ENCODE measurements at regions not wholly inside any gene's neighbourhood (a gene's known extent, or its start where the extent isn't known, plus 50 kb on each side); places are given as distances from the start of the nearest gene placed in this dataset.

DNA sequence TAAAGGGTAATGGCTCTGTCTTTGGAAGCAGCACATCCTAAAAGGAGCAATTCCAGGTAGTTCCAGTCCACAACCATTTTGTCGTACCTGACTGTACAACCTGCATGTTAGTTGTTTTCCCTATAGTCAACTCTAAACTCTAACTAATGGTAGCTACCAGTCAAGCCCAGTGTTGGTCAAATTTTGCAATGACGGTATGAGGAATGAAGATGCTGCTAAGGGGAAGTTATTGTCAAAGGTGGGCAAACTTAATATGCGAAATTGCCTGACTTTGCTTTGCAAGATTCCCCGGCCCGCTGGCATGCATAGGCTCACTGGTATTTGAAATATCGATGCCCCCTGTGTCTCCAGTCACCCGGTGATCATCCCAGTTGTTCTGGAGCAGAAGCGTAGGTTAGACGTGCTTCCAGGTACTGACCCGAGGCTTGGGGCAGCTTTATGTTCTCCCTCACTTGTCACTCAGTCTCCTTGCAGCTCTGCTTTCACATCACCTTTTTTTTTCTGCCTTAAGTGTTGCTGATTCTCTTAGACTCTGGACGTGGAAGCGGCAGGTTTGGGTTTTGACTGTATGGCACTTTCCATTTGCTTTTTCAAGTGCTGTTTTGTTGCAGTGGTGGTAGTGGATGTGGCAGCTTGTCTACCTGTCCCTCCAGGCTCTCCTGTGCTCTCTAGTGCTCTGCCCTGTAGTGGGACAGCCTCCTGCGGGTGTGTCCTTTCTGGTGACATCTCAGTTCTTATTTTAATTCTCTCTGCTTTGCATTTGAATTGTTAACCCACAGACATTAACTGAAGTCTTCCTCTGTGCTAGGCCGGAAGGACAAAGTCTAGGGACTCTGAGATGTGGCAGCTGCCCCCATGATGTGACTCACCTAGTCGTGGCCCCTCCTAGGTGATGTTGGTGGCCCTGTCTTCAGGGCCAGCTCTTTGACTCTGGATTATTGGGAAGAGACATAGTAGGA is 95.8 kb upstream of the UMPS start:
- intact Hi-C loops (cut with micrococcal nuclease): no loop called here
- Histone ChIP-seq H2AFZ (ENCODE audit: insufficient read depth, low read depth, low read length, poor library complexity, severe bottlenecking) (no peak overlapping the region), H3K9me3 (replicated peaks in 1 of 2; ENCODE audit: control insufficient read depth in 1 of 2, insufficient read depth in 1 of 2, low read length in 2 of 2) (no peaks in the 10 kb centered on the region), H3K4me3 (replicated peaks in 1 of 3; ENCODE audit: low read depth in 2 of 3, low read length in 3 of 3) (no peak overlapping the region), H3K36me3 (replicated peaks in 1 of 2; ENCODE audit: control insufficient read depth in 1 of 2, insufficient read depth in 2 of 2, low read length in 2 of 2) (no peaks in the 10 kb centered on the region), H3K27ac (ENCODE audit: low read depth in 1 of 2, low read length in 2 of 2) (no peak overlapping the region), H3K4me1 (ENCODE audit: control insufficient read depth in 1 of 2, insufficient read depth in 2 of 2, low read length in 2 of 2) (no peaks in the 10 kb centered on the region), H3K4me2 (replicated peaks; ENCODE audit: extremely low read depth, low read length, poor library complexity, severe bottlenecking) (no peak overlapping the region), H4K20me1 (ENCODE audit: insufficient read depth, low read length) (no peaks in the 10 kb centered on the region), H3K79me2 (ENCODE audit: insufficient read depth, low read length) (no peaks in the 10 kb centered on the region), H3K9ac (ENCODE audit: insufficient read depth, low read length, poor library complexity, severe bottlenecking) (no peak overlapping the region), H3K27me3 (ENCODE audit: control insufficient read depth in 2 of 2, insufficient read depth in 2 of 2, low read length in 2 of 2) (no peaks in the 10 kb centered on the region)
- Mint-ChIP-seq H3K27ac (no peak overlapping the region), H3K36me3 (no peaks in the 10 kb centered on the region), H3K4me3 (no peak overlapping the region), H3K4me1 (peaks cover 17% of the 10 kb centered on the region), H3K9me3 (peaks cover 0 to 2% (median 0%) of the 10 kb centered on the region in 7 donors), H3K27me3 (ENCODE audit: low read depth in 3 of 3) (peaks cover 0 to 2% (median 1%) of the 10 kb centered on the region in 3 donors)
- TF ChIP-seq, protein P1, sequence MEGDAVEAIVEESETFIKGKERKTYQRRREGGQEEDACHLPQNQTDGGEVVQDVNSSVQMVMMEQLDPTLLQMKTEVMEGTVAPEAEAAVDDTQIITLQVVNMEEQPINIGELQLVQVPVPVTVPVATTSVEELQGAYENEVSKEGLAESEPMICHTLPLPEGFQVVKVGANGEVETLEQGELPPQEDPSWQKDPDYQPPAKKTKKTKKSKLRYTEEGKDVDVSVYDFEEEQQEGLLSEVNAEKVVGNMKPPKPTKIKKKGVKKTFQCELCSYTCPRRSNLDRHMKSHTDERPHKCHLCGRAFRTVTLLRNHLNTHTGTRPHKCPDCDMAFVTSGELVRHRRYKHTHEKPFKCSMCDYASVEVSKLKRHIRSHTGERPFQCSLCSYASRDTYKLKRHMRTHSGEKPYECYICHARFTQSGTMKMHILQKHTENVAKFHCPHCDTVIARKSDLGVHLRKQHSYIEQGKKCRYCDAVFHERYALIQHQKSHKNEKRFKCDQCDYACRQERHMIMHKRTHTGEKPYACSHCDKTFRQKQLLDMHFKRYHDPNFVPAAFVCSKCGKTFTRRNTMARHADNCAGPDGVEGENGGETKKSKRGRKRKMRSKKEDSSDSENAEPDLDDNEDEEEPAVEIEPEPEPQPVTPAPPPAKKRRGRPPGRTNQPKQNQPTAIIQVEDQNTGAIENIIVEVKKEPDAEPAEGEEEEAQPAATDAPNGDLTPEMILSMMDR (IDR thresholded peaks at IDR 0.05): no peak
- WGBS (ENCODE audit: insufficient coverage): 91% methylated on average over 10 of the region's 15 CpGs
- DNase-seq: no peak

DNA sequence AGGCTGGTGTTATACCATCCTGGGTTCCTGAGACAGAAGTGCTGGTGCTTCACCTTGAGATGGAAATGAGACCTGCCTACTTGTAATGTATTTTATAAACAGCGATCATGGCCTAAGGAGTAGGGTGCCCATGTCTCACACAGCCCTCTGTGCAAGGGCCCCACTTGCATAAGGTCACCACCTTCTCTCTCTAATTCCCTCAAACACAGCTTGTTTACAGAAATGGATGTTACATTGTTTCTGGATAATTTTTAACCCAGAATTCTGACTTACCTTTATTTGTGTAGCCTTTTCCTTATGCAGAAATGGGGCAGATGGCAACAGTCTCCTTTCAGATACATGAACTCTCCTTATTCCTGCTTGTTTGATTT is 95.1 kb upstream of the UMPS start:
- peaks cover 22% of the 10 kb centered on the region for H3K4me1 Mint-ChIP-seq

More for the DNA sequence above, 95.1 kb upstream of the UMPS start:
- Mint-ChIP-seq H3K4me3 (no peak overlapping the region), H3K36me3 (no peaks in the 10 kb centered on the region), H3K27ac (no peak overlapping the region), H3K9me3 (peaks cover 0 to 2% (median 0%) of the 10 kb centered on the region in 7 donors), H3K27me3 (ENCODE audit: low read depth in 3 of 3) (peaks cover 1 to 4% (median 2%) of the 10 kb centered on the region in 3 donors)
- no peak overlapping the region for H3K4me3 ChIP-seq (replicated peaks in 1 of 3; ENCODE audit: low read depth in 2 of 3, low read length in 3 of 3)
- no peaks in the 10 kb centered on the region for H3K36me3 ChIP-seq (replicated peaks in 1 of 2; ENCODE audit: control insufficient read depth in 1 of 2, insufficient read depth in 2 of 2, low read length in 2 of 2)
- no peaks in the 10 kb centered on the region for H3K27me3 ChIP-seq (ENCODE audit: control insufficient read depth in 2 of 2, insufficient read depth in 2 of 2, low read length in 2 of 2)
- no peaks in the 10 kb centered on the region for H3K79me2 ChIP-seq (ENCODE audit: insufficient read depth, low read length)
- DNase-seq: no peak
- no peak overlapping the region for H3K9ac ChIP-seq (ENCODE audit: insufficient read depth, low read length, poor library complexity, severe bottlenecking)
- no peaks in the 10 kb centered on the region for H4K20me1 ChIP-seq (ENCODE audit: insufficient read depth, low read length)
- H3K9me3 ChIP-seq (replicated peaks in 1 of 2; ENCODE audit: control insufficient read depth in 1 of 2, insufficient read depth in 1 of 2, low read length in 2 of 2): no peaks in the 10 kb centered on the region
- TF ChIP-seq, protein P1 (IDR thresholded peaks at IDR 0.05): no peak
- intact Hi-C loops (cut with micrococcal nuclease): no loop called here
- no CpG with 5 or more reads among the region's 1 CpG for WGBS (ENCODE audit: insufficient coverage)
- H2AFZ ChIP-seq (ENCODE audit: insufficient read depth, low read depth, low read length, poor library complexity, severe bottlenecking): no peak overlapping the region
- no peak overlapping the region for H3K4me2 ChIP-seq (replicated peaks; ENCODE audit: extremely low read depth, low read length, poor library complexity, severe bottlenecking)
- H3K27ac ChIP-seq (ENCODE audit: low read depth in 1 of 2, low read length in 2 of 2): no peak overlapping the region
- H3K4me1 ChIP-seq (ENCODE audit: control insufficient read depth in 1 of 2, insufficient read depth in 2 of 2, low read length in 2 of 2): no peaks in the 10 kb centered on the region

Measured in CD14-positive monocyte (primary cell).